HEK293 (cell line): ENCODE measurements at regions not wholly inside any gene's neighbourhood (a gene's known extent, or its start where the extent isn't known, plus 50 kb on each side); places are given as distances from the start of the nearest gene placed in this dataset.

ENCODE experiments used
- HOXD13 ChIP-seq: sonication (generic); formaldehyde crosslinking; IDR thresholded peaks from 2 replicates; pipeline ENCODE4 v1.8.0; 2022; ENCODE audit warnings: missing genetic modification reagents, borderline replicate concordance
- KLF1 ChIP-seq: fragments of 450-650 bp; formaldehyde crosslinking; IDR thresholded peaks from 2 replicates; pipeline ENCODE4 v1.5.1; 2016; ENCODE audit warnings: missing biosample characterization, missing genetic modification characterization
- YY1 ChIP-seq: fragments of 450-650 bp; formaldehyde crosslinking; IDR thresholded peaks from 2 replicates; pipeline ENCODE4 v1.5.1; 2018; ENCODE audit warnings: missing biosample characterization, missing genetic modification characterization
- ZBTB20 ChIP-seq: fragments of 450-650 bp; formaldehyde crosslinking; IDR thresholded peaks from 2 replicates; pipeline ENCODE4 v1.5.1; 2016; ENCODE audit warnings: missing biosample characterization, missing genetic modification characterization
- TF ChIP-seq, protein P1 (sequence below): fragments of 450-650 bp; formaldehyde crosslinking; IDR thresholded peaks from 2 replicates; pipeline ENCODE4 v1.5.1; 2016; ENCODE audit warnings: missing biosample characterization, missing genetic modification characterization
- TF ChIP-seq, protein P2 (sequence below): fragments of 450-650 bp; formaldehyde crosslinking; IDR thresholded peaks from 2 replicates; pipeline ENCODE4 v1.5.1; 2016; ENCODE audit warnings: missing biosample characterization, missing genetic modification characterization
- TF ChIP-seq, protein P3 (sequence below): fragments of 450-650 bp; formaldehyde crosslinking; IDR thresholded peaks from 2 replicates; pipeline ENCODE4 v1.5.1; 2016; ENCODE audit warnings: missing biosample characterization, missing genetic modification characterization

DNA sequence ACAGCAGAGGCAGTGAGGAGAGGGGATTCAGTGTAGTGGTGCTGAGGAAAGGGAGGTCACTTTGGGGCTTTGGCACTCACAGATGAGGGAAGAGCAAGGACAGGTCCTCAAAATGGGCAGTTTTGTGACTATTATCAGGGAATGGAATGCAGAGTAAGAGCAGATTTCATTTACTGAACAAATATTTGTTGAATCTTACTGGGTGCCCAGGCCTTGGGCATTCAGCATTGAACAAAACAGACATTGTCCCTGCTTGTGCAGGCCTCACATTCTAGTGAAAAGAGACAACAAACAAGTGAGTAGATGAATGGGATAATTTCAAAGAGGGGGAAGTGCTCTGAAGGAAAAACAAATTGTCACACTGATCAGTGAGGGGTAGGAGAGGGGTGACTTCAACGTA, 404.1 kb downstream of the DMRT2 start:
- TF ChIP-seq, protein P1, sequence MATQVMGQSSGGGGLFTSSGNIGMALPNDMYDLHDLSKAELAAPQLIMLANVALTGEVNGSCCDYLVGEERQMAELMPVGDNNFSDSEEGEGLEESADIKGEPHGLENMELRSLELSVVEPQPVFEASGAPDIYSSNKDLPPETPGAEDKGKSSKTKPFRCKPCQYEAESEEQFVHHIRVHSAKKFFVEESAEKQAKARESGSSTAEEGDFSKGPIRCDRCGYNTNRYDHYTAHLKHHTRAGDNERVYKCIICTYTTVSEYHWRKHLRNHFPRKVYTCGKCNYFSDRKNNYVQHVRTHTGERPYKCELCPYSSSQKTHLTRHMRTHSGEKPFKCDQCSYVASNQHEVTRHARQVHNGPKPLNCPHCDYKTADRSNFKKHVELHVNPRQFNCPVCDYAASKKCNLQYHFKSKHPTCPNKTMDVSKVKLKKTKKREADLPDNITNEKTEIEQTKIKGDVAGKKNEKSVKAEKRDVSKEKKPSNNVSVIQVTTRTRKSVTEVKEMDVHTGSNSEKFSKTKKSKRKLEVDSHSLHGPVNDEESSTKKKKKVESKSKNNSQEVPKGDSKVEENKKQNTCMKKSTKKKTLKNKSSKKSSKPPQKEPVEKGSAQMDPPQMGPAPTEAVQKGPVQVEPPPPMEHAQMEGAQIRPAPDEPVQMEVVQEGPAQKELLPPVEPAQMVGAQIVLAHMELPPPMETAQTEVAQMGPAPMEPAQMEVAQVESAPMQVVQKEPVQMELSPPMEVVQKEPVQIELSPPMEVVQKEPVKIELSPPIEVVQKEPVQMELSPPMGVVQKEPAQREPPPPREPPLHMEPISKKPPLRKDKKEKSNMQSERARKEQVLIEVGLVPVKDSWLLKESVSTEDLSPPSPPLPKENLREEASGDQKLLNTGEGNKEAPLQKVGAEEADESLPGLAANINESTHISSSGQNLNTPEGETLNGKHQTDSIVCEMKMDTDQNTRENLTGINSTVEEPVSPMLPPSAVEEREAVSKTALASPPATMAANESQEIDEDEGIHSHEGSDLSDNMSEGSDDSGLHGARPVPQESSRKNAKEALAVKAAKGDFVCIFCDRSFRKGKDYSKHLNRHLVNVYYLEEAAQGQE (tag by site-specific recombination), result no peak
- TF ChIP-seq HOXD13 (CRISPR knock-in tag) (no peak), YY1 (tag by site-specific recombination) (no peak), KLF1 (no peak), ZBTB20 (no peak)
- TF ChIP-seq, protein P2, sequence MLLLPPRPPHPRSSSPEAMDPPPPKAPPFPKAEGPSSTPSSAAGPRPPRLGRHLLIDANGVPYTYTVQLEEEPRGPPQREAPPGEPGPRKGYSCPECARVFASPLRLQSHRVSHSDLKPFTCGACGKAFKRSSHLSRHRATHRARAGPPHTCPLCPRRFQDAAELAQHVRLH (tag by site-specific recombination), result no peak
- TF ChIP-seq, protein P3, sequence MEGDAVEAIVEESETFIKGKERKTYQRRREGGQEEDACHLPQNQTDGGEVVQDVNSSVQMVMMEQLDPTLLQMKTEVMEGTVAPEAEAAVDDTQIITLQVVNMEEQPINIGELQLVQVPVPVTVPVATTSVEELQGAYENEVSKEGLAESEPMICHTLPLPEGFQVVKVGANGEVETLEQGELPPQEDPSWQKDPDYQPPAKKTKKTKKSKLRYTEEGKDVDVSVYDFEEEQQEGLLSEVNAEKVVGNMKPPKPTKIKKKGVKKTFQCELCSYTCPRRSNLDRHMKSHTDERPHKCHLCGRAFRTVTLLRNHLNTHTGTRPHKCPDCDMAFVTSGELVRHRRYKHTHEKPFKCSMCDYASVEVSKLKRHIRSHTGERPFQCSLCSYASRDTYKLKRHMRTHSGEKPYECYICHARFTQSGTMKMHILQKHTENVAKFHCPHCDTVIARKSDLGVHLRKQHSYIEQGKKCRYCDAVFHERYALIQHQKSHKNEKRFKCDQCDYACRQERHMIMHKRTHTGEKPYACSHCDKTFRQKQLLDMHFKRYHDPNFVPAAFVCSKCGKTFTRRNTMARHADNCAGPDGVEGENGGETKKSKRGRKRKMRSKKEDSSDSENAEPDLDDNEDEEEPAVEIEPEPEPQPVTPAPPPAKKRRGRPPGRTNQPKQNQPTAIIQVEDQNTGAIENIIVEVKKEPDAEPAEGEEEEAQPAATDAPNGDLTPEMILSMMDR (tag by site-specific recombination), result no peak
